K562 (cell line): ENCODE measurements at regions not wholly inside any gene's neighbourhood (a gene's known extent, or its start where the extent isn't known, plus 50 kb on each side); places are given as distances from the start of the nearest gene placed in this dataset.

Source experiments
- ATF7 ChIP-seq: fragments of 450-650 bp; IDR thresholded peaks from 2 replicates; pipeline ENCODE4 v1.7.1; 2014; ENCODE audit warnings: mild to moderate bottlenecking, moderate library complexity

- no peak for TF ChIP-seq ATF7
Measured at GRCh38 chr9:69993110-69993509, 50.5 kb upstream of the MAMDC2 start (continued).
